RKO (cell line): ENCODE measurements at regions not wholly inside any gene's neighbourhood (a gene's known extent, or its start where the extent isn't known, plus 50 kb on each side); places are given as distances from the start of the nearest gene placed in this dataset.
"Not testable (repeated sequence)": the region's sequence is repeated elsewhere in the genome, so short reads cannot be mapped to it uniquely, and the experiment has no call there.

Experiments
- DNase-seq: peaks from one replicate; pipeline ENCODE4 v3.0.0-alpha.2; 2016; ENCODE audit warnings: low spot score

DNA sequence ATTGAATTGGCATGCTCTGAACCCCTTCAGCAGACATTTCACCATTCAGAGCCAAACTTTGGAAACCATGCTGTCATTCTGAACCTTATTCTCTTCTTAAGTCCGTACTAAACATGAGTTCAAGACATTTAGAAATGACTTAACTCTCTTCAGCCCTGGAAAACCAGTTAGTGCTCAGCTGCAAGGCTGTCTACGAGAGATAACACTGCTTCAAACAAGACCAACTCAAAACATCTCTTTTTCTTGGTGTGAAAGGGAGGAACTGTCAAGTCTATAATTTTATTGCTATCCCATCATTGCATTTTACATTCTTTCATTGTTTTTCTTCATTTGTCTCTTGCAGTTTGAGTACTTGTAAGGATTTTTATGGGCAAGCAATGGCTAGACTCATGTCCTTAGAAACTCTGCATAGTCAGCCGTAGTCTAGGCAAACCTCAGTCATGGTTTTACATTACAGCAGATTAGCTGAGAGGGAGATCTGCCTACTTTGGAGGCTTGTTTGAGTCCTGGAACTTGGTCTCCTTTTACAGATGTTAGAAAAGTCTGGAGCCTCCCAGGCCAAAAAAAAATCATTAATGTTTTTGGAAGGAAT lies 120.6 kb upstream of the JADE1 start:
- no peak for DNase-seq

DNA sequence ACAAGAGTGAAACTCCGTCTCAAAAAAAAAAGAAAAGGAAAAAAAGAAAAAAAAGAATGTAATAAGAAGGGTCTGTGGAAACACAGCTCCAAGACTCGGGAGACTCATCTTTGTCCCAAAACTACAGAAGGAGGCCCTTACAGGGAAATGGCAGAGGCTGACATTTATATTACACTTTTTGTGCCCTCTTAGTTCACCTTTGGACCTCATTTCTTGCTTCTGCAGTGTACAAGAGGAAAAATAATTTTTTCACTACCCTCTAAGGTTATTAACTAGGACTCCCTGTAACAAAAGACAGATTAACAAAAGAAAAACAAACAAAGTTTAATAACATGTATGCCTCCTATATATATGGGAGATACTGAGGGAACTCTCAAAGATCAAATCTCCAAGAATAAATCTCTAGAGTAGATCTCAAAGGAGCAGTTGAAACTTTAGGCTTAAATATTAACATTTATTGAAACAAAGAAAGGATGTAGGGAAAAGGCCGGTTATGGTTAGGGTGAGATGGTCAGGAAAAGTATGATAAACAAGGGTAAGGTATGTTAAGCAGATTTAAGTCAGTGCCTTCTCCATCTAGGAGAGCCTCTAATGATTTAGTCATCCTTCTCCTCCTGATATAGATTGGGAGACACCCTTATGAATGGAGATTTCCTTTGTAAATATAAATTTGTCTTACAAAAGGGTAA lies 121.3 kb upstream of the JADE1 start:
- DNase-seq: no peak

- peak; percentile 30 for DNase-seq
Observed at GRCh38 chr4:128686810-128687209, 122.7 kb upstream of the JADE1 start.

DNA sequence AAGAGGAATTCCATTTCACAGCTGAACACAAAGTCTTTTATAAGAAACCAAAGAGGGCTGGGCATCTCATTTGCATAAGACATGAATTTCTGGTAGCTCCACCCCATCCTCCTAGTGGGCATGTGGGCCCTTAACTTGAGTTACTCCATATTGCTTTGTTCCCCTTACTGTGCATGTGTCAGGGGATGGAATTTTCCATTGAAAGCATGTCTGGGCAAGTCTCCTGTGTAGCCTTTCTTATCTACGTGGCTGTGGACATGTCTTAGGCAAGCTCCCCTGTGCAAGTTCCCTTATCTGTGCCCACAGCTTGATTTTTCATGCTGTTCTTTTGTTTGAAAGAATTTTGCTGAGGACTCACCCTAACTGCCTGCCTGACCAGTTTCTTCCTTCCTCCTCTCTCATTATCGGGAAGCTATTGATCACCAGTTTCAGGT lies 123.5 kb upstream of the JADE1 start:
- no peak for DNase-seq

GRCh38 chr4:128684016-128684415 lies 125.5 kb upstream of the JADE1 start:
- DNase-seq: no peak

DNA sequence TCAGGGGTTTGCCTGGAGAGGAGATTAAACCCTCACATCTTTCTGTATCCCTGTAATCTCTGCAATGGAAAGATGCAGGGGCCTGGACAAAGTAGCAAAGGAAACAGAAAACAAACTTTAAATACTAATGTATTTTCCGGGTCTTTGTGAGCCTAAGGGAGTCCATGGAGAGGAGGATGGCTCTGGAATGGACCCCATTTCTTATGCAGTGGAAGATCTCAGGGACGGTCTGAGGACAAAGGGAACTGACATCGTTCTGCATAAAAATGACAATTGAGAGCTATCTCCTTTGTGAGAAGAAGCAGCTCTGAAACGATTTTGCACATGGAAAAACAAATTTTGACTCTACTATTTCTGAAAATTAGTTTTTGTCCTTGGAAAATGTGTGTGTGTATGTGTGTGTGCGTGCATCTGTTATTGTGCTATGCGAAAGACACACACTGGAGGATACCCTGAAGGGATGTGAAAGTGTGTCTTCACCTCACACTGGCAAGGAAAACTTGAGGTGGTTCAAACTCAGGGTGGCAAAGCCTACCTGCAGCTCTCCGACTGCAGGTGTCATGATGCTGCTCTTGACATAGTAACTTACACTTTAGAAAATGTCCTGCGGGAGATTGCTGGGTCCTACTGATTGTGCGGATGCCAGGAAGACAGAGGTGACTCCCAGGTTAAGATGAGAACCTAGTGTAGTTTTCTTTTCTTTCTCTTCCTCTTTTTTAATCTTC lies 126.4 kb upstream of the JADE1 start:
- DNase-seq: no peak

DNA sequence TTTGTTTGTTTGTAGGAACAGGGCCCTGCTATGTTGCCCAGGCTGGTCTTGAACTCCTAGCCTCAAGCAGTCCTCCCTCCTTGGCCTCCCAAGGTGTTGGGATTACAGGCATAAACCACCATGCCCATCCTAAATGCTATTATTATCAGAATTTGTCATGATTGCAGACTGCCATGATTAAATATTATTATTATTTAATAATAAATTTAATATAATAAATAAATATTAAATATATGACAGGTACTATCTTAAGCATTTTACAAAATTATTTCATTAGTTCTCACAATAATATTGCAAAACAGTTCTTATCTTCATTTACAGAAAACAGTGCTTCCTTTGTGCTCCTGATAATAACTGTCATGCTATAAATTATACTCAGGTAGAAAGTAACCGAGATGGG lies 133.4 kb upstream of the JADE1 start:
- DNase-seq: no peak

GRCh38 chr4:128675083-128675482 lies 134.4 kb upstream of the JADE1 start:
- DNase-seq: no peak

DNA sequence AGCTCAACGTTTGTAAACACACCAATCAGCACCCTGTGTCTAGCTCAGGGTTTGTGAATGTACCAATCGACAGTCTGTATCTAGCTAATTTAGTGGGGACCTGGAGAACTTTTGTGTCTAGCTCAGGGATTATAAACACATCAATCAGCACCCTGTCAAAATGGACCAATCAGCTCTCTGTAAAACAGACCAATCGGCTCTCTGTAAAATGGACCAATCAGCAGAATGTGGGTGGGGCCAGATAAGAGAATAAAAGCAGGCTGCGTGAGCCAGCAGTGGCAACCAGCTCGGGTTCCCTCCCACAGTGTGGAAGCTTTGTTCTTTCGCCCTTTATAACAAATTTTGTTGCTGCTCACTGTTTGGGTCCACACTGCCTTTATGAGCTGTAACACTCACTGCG lies 136.3 kb upstream of the JADE1 start:
- not testable (repeated sequence) for DNase-seq

- not testable (repeated sequence) for DNase-seq
Observed at GRCh38 chr4:128672596-128672995, 136.9 kb upstream of the JADE1 start.

DNA sequence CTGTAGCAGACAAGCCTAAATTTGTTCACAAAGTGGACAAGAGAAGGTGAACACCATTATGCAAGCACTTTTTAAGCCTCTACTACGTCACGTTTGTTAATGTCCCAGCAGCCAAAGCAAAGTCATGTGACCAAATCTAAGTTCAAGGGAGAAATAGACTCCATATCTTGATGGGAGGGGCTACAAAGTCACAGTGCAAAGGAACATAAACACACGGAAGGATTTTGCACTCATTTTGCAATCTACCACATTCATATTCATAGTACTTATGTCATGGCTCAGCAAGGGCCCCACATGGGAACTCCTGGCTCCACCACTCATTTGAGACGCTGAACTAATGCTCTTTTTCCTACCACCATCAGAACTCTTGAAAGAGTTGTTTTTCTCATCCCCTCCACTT lies 139.0 kb upstream of the JADE1 start:
- DNase-seq: no peak

DNA sequence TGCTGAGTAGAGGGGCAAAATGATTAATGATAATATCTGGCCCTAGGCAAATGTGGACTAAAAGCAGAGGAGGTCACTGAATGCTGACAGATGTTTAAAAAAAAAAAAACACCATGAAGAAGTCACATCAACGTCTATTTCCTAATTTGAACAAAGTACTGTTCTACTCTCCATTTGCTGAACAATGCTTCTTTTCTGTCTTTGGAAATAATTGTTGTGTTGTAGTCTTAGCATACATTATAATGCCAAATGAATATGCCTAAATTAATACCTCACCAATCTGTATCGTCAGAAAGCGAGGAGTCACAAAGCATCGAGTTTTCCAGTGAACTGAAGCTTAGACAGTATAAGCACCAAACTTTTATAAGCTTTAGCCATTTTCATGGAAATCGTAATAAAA lies 140.9 kb upstream of the JADE1 start:
- DNase-seq: no peak

GRCh38 chr4:128665514-128665913 lies 144.0 kb upstream of the JADE1 start:
- DNase-seq: no peak

DNA sequence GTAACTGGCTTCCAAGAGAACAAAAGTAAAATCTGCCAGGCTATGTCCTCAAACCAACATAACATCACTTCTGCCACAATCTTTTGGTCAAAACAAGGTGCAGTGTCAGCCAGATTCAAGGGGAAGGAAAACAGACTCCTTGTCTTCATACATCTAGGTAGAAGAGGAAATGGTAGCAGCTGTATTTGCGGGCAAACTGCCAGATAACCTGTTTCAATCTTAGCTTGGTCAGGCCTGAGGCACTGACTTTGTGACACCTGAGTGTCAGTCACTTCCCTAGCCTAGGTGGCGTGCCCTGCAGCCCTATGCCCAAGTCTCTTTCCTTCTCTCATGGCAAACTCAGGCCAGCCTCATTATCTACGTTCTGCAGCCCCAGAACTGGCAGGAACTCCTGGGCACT lies 146.2 kb upstream of the JADE1 start:
- no peak for DNase-seq

- DNase-seq: no peak
Observed at GRCh38 chr4:128661479-128661878, 148.0 kb upstream of the JADE1 start.

GRCh38 chr4:128660361-128661215 lies 148.9 kb upstream of the JADE1 start:
- no peak for DNase-seq

- DNase-seq: no peak
Observed at GRCh38 chr4:128658214-128658631, 151.3 kb upstream of the JADE1 start.

GRCh38 chr4:128657638-128658037 lies 151.9 kb upstream of the JADE1 start:
- no peak for DNase-seq

DNA sequence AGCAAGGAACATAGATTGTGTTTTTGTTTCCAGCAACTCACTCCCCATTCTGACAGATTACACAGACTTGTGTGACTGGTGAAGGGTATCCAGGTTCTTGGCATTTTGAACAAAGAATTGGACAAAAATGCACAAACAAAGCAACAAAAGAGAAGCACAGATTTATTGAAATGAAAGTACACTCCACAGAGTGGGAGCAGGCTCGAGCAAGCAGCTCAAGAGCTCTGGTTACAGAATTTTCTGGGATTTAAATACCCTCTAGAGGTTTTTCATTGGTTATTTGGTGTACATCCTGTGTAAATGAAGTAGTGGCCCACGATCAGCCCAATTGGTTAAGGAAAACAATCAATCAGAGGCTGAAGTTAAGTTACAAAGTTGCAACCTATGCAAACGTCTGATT lies 155.0 kb upstream of the JADE1 start:
- no peak for DNase-seq

DNA sequence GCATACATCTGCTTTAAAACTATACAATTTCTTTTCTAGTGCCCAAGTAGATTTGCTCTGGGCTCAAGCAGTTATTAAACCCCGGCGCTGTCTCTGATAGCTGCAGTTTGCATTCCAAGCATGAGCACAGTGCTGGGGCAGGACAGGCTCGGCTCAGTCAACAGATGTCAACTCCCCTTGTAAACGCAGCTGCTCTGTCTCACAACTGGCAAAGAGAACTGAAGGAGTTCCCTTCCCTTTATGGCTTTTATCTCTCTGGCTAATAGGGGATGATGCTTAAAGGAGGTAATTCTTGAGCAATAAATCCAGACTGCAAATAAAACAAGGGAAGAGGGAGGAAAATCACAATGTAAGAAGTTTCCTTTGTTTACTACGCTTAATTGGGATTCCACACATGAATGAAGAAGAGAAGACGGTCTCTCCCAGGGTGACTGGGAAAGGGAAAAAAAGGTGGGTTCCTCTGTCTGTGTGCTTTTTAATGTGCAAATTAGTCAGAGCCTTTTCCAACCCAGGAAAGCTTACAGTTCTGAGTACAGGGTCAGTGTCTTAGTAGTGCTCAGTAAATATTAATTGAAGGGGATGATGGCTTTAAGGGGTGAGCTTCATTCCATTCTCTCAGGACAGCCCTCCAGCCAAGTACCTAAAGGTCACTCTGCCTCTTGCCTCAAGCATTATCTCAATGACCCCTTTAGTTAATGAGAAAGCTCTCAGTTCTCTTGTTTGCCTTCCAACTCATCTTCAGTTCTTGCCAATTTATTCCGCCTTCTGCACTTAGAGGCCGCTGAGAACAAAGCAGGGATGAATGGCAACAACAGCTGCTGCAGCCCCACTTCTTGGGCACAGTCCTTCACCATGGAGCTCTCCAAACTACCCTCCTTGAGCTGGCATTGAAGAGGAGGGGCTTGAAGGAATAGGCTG lies 155.7 kb upstream of the JADE1 start:
- DNase-seq: no peak

DNA sequence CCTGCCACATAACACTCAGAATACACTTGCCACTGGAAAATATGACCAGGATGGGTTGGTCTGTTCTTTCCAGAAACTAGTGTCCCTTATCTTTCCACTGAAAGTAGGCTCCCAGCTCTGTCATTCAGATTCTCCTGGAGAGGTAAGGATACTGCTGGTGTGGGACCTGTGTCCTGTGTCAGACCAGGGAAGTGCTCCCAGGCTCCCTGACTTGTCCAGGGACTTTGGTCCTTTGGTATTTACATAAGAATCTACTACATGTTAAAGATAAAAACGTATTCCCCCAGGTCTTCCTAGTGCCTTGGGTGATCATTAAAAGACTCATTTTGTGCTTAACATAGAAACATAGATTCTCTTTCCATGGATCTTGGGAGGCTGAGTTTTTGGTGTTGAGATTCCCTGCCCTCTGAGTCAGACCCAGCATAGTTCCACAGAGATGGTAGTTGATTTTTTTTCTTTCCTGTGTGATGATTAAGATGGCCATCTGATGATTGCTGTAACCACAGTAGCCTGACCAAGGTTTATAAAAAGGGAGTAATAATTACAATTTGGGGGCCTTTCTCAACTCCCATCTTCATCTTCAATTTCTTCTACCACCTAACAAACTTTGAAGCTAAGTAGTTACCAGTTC lies 159.8 kb upstream of the JADE1 start:
- DNase-seq: peak; percentile 3
